ENCODE measurements at regions not wholly inside any gene's neighbourhood (a gene's known extent, or its start where the extent isn't known, plus 50 kb on each side); places are given as distances from the start of the nearest gene placed in this dataset.
"Not testable (repeated sequence)": the region's sequence is repeated elsewhere in the genome, so short reads cannot be mapped to it uniquely, and the experiment has no call there.

DNA sequence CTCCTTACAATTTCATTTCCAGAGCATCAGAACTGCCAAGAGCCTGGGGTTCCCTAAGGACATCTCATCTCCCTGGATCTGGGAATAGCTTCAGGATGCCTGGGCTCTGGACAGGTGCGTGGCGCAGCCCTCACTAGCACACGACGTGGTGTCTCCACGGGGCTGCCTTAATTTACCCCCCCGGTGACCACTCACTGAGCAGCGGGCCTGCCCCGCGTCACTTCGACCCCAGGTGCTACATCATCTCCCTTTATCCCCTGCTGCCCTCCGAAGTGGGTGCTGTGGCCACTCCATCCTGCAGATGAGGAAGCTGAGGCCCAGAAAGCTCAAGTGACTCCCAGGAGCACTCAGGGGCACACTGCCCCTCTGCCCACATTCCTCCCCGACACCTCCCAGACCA, 177.8 kb upstream of the SFSWAP start:
- DNase-seq: no peak

DNA sequence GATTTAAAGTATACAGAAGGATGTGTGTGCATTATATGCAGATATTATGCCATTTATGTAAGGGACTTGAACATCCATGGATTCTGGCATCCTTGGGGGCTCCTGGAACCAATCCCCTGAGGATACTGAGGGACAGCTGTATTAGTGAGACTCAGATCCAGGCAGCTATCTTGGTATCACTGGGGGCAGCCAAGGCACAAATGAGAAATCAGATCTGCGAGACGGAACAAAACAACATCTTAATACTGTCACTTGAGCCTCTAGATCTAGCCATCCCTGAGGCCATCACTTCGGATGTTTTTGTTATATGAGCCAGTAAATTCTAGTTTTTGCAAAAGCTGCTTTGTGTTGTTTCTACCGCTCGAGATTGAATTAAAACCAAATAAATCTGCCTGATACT, 175.1 kb upstream of the SFSWAP start:
- DNase-seq: no peak

DNA sequence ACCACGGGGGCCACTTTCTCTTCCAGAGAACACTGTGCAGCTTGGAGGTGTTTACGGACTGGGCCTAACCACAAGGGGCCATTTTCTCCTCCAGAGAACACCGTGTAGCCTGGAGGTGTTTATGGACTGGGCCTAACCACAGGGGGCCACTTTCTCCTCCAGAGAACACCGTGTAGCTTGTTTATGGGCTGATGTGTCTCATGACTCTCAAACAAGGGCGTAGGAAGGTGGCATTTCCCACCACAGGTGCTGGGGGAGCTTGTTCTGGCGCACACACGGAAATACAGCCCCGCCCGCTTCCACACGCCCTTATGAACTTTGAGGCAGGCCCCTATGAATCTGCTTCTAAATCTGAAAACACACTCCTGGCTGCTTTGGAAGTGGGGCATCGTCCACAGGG, 174.6 kb upstream of the SFSWAP start:
- no peak for DNase-seq

DNA sequence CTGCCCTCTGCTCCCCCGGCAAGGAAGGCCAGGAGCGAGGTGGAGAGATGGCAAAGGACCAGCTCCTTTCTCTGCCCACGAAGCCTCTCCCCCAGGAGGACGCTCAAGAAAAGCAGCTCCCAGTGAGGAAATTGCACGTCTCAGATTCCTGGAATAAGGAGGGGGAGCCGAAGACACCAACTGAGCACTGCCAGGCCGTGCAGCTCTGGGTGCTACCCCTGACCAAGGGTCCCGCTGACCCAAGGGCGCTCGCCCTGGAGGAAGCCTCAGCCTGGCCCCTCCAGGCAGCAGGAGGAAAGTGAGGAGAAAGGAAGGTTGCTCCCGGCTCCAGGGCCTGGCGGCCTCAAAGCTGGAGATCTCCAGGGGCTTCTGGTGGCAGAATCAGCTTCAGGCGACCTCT, 174.1 kb upstream of the SFSWAP start:
- no peak for DNase-seq

DNA sequence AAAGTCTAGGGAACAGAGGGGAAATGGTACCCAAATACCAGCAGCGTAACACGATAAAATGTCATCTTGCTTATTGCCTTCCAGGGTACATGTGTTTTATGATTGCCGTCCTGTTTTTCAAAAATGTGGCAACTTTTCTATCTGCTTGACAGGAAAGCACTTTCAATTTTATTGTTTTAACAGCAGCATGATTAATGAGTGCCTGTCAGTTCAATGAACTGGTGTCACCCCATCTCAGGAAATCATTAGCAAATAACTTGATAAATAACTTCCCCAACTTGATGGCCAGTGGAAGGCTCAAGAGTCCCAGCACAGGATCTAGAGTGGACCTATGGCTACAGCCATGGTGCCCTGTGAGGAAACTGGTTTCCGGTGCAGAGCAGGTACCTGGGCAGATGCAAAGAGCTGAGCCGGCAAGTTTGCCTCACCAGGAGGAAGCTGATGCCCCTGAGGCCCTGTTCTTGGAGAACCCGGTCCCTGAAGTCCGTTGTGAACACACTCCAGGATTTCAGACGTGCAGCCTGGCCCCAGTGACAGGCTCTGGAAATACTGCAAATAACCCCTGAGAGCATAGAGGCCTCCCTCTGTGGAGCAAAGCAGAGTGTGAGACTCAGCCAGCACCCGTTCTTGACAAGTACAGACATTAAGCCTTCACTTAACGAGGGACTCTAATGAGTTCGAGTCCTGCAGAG, 173.5 kb upstream of the SFSWAP start:
- DNase-seq: no peak

DNA sequence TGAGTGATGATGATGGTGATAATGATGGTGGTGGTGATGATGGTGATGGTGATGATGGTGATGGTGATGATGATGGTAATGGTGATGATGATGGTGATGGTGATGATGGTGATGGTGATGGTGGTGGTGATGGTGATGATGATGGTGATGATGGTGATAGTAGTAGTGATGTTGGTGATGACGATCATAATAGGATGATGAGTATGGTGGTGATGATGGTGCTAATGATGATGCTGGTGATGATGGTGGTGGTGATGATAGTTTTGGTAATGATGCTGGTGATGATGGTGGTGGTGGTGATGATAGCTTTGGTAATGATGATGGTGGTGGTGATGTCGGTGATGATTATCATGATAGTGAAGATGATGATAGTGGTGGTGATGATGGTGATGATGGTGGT, 171.5 kb upstream of the SFSWAP start:
- no peak for DNase-seq

DNA sequence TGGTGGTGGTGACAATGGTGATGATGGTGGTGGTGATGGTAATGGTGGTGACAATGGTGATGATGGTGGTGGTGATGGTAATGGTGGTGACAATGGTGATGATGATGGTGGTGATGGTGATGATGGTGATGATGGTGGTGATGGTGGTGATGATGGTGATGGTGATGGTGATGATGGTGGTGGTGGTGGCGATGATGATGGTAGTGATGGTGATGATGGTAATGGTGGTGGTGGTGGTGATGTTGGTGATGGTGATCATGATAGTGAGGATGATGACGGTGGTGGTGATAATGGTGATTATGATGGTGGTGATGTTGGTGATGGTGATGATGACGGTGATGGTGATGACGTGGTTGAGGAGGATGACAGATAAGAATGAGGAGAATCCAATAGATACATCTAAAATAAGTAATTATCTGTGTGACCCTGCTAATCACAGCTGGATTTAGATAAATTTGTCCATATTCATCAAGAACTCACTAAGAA, 170.7 kb upstream of the SFSWAP start:
- DNase-seq: no peak

DNA sequence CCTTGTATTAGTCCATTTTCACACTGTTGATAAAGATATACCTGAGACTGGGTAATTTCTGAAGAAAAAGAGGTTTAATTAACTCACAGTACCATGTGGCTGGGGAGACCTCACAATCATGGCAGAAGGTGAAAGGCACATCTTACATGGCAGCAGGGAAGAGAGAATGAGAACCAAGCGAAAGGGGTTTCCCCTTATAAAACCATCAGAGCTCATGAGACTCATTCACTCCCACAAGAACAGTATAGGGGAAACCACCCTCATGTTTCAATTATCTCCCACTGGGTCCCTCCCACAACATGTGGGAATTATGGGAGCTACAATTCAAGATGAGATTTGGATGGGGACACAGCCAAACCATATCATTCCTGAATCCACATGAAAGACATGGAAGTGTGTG, 169.4 kb upstream of the SFSWAP start:
- not testable (repeated sequence) for DNase-seq

DNA sequence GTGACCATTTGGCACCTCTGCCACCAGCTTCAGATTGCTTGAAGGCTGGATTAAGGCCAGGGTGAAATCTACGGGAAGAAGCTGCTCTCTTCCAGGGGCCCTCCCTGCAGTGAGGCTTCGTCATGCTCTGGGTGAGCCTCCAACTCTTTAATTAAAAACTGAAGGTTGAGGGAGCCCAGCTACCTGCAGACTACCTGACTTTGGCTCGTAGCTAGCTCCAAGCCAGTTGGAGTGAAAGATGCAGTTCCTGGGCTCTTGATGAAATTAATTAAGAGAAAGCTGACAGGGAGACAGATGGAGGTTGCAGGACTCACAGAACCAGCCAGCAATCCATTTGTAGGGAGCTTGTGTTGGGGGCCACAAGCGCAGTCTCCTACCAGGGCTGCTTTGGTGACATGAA, 168.5 kb upstream of the SFSWAP start:
- no peak for DNase-seq

DNA sequence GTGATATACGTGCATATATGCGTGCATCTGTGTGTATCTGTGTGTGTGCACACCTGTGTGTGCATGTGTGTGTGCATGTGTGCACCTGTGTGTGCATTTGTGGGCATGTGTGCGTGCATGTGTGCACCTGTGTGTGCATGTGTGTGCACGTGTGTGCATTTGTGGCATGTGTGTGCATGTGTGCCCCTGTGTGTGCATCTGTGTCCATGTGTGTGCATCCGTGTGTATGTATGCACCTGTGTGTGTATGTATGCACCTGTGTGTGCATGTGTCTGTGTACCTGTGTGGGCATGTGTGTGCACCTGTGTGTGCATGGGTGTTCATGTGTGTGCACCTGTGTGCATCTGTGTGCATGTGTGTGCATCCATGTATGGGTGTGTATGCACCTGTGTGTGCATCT, 167.8 kb upstream of the SFSWAP start:
- DNase-seq: no peak

DNA sequence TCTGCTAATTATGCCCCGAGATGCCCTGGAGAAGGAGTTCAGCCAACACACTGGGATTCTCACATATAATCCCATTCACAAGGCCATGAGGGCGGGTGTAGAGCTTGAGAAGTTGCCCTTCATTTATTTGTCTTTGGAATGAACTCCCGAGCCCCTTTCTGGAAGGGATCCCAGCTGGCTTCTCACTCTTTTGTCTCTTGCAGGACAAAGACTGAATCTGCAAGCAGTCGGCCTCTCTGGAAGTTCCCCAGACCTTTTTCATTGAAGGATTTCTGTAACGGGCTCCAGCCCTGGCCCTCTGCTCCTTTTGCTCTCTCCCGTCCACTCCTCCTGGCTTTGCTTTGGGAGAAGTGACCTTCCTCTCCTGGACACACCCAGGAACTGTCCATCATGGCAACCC, 163.3 kb upstream of the SFSWAP start:
- DNase-seq: no peak

DNA sequence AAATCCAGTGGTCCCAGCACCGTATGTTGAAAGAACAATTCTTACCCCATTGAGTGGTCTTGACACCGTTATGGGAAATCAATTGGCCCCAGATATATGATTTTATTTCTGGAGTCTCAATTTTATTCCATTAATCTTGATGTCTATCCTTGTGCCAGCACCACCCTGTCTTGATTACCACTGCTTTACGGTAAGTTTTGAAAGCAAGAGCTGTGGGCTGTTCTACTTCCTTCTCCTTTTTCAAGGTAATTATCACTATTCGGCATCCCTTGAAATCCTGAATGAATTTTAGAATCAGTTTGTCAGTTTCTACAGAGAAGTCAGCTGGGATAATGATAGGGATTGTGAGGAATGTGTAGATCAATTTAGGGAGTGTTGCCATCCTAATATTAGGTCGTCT, 160.8 kb upstream of the SFSWAP start:
- DNase-seq: no peak

DNA sequence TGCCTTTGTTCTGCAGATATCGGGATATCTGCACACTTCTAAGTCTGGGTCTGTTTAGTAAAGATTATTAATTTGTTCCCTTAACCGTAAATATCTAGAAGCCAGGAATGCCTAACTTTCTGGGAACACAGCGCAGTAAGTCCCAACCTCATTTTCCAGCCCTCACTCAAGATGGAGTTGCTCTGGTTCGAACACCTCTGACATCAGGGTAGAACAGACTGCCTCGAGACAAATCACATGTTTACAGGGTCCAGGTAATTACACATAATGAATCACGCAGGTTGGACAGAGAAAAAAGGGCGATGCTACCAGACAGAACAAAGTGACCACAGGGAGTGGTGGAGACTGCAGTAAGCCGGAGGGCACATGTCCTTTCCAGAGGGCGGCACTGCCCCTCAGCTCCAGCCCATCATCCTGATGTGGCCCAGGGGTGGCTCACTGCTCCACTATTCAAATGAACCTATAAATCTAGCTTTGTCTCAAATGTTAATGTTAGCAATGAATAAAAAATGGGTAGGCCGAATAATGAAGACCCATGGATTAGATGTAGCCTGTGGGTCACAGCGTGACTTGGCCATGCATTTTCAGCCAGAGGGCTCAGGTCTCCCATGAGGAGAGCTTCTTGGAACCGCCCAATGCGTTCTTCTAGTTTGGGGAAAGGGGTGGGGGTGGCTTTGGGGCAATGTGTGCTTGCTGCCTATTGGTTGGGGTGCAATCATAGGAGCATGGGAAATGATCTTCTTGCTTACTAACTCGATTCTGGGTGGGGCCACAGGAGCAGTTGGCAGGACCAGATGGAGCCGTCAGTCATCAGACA, 159.0 kb upstream of the SFSWAP start:
- DNase-seq: no peak

DNA sequence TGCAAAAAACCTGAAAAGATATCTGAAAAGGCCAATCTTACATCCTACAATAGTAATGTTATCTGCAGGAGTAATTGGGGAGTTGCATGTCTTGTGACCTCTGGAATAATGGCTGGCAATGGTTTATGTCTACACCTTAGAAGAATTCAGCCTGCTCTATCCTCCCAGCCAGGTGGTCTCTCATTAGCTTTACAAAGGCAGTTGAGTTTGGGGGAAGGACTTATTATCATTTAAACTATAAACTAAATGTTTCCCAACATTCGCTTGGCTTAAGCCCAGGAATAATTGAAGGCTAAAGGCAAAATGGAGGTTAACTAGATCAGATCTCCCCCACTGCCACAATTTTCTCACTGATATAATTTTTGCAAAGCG, 158.4 kb upstream of the SFSWAP start:
- DNase-seq: no peak

DNA sequence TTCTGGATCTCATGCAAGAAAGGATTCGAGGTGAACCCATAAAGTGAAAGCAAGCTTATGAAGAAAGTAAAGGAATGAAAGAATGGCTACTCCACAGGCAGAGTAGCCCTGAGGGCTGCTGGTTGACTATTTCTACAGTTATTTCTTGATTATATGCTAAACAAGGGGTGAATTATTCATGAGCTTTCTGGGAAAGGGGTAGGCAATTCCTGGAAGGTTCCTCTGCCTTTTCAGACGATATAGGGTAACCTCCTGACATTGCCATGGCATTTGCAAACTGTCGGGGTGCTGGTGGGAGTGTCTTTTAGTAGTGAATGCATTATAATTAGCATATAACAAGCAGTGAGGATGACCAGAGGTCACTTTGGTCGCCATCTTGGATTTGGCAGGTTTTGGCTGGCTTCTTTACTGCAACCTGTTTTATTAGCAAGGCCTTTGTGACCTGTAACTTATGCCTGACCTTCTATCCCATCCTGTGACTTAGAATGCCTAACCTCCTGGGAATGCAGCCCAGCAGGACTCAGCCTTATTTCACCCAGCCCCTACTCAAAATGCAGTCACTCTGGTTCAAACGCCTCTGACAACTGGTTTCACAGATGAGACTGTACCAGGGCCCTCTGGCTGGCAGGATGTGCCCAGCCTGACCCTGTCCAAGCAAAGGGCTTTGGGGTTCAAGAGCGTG, 157.7 kb upstream of the SFSWAP start:
- no peak for DNase-seq

DNA sequence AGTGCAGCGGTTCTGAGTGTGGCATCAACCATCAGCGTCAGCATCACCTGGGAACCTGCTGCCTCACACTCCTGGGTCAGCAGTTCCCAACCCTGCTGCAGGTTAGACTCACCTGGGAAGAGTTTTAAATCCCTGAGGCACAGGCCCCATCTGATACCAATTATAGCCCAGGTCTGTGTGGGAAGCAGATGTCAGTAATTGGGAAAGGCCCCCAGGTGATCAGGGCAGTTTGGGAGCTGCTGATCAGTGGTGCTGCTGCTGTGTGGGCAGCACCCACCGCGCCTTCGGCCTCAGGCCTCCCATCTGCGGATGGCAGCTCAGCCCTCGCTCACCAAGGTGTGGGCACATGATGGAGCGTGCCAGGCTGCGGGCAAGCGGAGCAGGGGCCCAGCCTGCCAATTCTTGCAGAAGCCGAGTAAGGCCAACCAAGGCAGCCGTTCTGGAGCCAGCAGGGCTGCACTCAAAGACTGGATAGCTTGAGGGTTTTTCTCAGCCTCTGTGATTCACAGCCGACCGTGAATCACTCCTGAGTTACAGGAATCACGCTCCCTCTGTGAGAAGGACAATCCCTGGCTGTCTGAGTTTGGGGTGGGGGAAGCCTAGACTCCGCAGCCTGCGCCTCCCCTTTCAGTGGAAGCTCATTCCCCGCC, 155.6 kb upstream of the SFSWAP start:
- DNase-seq: no peak

DNA sequence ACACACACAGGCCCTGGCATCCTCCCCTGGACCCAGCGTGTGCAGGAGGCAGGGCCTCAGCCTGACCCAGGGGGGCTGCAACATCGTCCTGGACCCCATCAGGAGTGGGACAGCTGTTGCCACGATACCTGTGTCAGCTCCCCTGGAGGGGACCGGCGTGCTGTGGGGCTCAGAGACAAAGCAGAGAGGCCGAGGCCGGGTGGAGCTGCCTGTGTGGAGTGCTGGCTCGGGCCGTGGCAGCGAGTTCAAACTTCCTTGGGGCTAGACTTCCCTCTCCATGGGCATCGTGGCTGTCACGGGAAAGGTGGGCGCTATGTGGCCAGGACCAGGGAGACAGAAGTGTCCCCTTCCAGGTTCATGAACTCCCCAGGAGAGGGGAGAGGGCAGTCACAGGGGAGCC, 155.0 kb upstream of the SFSWAP start:
- no peak for DNase-seq

DNA sequence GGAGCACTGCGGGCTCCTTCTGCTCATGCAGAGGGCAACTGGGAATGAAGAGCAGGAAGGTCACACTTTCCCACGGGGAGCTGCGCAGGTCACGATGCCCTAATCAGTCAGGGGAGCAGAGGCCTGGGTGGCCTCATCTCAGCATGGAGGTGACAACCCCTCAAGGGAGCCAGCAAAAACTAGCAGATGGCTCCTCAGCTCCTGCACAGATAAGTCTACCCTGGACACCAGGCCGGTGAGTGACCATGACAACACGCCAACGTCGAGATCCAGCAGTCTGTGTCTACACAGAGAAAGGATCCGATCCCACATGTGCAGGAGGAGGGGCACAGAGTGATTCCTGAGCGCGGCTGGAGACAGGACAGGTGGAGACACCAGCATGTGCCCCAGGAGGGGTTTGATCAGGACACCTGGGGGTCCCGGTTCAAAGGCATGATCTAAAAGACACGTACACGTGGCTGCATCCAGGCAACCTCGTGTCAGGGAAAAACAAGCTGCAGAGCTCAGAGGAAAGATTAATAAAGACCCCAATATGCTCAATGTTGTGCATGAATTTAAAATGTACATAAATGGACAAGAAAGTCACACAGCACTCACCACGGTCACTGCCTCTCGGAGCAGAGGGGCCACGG, 153.7 kb upstream of the SFSWAP start:
- no peak for DNase-seq

DNA sequence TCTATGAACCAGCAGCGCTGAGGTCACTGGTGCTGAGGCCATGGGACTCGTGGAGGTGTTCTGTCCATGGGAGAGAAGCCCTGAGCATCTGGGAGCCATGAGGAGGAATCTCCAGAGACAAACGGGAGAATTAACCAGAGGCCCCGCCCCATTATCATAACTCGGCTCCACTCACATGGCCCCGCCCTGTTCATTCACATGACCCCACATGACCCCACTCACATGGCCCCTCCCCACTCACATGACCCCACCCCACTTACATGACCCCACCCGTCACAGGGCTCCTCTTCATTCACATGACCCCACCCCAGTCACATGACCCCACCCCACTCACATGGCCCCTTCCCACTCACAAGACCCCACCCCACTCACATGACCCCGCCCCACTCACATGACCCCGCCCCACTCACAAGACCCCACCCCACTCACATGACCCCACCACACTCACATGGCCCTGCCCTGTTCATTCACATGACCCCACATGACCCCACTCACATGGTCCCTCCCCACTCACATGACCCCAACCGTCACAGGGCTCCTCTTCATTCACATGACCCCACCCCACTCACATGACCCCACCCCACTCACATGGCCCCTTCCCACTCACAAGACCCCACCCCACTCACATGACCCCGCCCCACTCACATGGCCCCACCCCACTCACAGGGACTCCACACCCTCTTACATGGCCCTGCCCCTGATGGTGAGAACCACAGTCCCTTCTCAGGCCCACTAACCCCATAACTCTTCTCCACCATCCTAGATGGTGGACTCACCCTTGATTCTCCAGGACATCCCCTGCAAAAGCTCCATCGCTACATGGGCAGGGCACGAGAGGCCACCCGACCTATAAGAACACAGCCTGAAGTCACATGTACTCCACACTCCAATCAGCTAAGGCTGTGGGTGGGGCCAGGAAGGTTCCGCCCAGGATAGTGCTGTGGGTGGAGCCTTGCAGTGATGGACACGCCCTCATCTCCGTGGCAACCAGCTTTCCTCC, 151.1 kb upstream of the SFSWAP start:
- no peak for DNase-seq

DNA sequence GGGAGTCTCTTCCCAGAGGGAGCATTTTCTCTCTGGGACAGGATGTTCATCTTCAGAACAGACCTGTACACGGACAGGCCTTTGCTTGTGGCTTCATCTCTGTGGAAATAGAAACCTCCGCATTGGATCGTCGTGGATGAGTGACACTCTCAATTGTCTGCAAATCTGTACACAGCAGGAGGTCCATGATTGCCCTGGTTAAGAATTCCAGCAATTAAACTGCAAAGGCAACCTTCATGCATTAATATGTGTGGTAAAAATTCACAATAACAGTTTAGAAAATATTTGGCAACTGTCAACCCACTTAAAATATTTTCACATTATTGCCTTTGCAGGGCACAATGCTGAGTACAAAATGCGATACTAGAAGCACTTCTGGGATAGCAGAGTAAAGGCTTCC, 149.8 kb upstream of the SFSWAP start:
- no peak for DNase-seq

DNA sequence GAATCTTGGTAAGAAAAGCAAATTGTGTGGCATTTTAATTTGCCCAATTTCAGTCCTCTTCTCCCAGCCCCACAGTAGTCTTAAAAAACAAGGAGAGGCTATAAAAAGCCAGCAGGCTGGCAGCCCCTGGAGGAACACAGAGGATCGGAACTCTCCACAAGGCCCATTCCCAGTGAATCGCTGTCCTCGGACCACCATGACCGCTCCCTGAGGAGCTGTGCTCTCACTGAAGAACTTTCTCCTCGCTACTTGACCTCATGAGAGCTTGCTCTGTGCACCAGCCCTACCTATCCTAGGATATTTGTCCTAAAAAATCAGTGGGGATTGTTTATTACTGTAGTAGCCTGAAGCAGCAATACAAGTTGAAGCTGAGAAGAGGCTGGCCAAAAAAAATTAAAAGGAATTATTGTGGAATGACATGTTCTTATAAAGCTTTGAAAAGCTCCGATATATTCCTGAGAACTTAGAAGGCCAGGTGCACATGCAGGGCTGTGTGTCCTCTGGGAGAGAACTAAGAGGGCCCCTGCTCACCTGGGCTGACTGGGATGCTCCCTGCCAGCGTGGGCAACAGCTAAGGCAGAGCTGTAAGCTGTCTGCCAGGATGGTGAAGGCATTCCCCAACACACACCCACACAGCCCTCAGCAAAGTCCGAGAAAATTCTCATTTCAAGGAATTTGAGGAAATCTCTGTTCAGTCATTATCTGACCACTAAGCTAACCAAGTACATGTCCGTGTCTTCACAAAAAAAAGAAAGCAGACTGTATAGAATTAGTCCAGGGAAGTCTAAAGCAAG, 148.8 kb upstream of the SFSWAP start:
- no peak for DNase-seq
